HCT116 (cell line): ENCODE measurements at regions not wholly inside any gene's neighbourhood (a gene's known extent, or its start where the extent isn't known, plus 50 kb on each side); places are given as distances from the start of the nearest gene placed in this dataset.

Experiments
- ATAC-seq: fragments of 200-7000 bp; cut with Tn5 transposase; 2 replicates; pipeline ENCODE4 v1.9.1; 2020; ENCODE audit warnings: mild to moderate bottlenecking, moderate library complexity
- BruUV-seq: library from RNA; stranded (reverse); fragments of 400-500 nt; replicated peaks from 2 replicates; lab custom pipeline; 2021; lab: Mats Ljungman, UMichigan
- CTCF ChIA-PET: fragments of 300-600 bp; sonication (Branson Sonifier 250); formaldehyde crosslinking; loops from one replicate; lab custom pipeline; 2021; ENCODE audit warnings: antibody characterized with exemption; lab: Charles Lee
- POLR2A ChIA-PET: fragments of 300-600, 350-600 bp; sonication (Branson Sonifier 250); formaldehyde crosslinking; loops from one replicate; lab custom pipeline; 2021; ENCODE audit warnings: antibody characterized with exemption; lab: Charles Lee
- RAD21 ChIA-PET, 2 experiments: fragments of 300-600 bp; sonication (Branson Sonifier 250); formaldehyde crosslinking; loops; one replicate each; lab custom pipeline; 2023; ENCODE audit warnings: low total read pairs in 2 of 2; ENCODE audit not compliant: uncharacterized antibody in 2 of 2, unreplicated experiment in 2 of 2, low non-redundant PET in 1 of 2; lab: Charles Lee
- DNase-seq: peaks from one replicate; pipeline ENCODE4 v3.0.0-alpha.2; 2010; ENCODE audit warnings: low read depth, low spot score
- H2AFZ ChIP-seq: fragments of 200-600 bp; shearing (Covaris generic), sonication (generic); 2 replicates; pipeline ENCODE4 v1.6.1; 2017; ENCODE audit warnings: low read depth, mixed run types, mixed read lengths, antibody characterized with exemption, low read length; ENCODE audit not compliant: poor library complexity, severe bottlenecking
- H3K27ac ChIP-seq: 2 replicates; pipeline ENCODE4 v1.5.1; 2012; ENCODE audit warnings: low read depth, low read length
- H3K27me3 ChIP-seq: fragments of 200-600 bp; sonication (generic); 2 replicates; pipeline ENCODE4 v1.6.1; 2016; ENCODE audit warnings: mixed run types, low read length, mixed read lengths; ENCODE audit not compliant: insufficient read depth
- H3K36me3 ChIP-seq, 2 experiments: fragments of 200-500 bp in 1 of 2; fragments of 200-600 bp in 1 of 2; sonication (Bioruptor generic) in 1 of 2; sonication (generic) in 1 of 2; 2 replicates each; pipeline versions ENCODE4 v1.5.1 to v1.6.1; 2014 to 2016; ENCODE audit warnings: low read length in 2 of 2, inconsistent platforms in 1 of 2, mixed read lengths in 1 of 2, mixed run types in 1 of 2; ENCODE audit not compliant: insufficient read depth in 2 of 2, control insufficient read depth in 1 of 2
- H3K4me1 ChIP-seq, 2 experiments: fragments of 200-600 bp in 1 of 2; sonication (generic) in 1 of 2; 2 replicates each; pipeline versions ENCODE4 v1.5.1 to v1.6.1; 2012 to 2017; ENCODE audit warnings: low read length in 2 of 2, inconsistent platforms in 1 of 2, mild to moderate bottlenecking in 1 of 2, mixed read lengths in 1 of 2, mixed run types in 1 of 2, moderate library complexity in 1 of 2; ENCODE audit not compliant: insufficient read depth in 2 of 2, control insufficient read depth in 1 of 2
- H3K4me2 ChIP-seq: fragments of 200-600 bp; sonication (generic); 2 replicates; pipeline ENCODE4 v1.6.1; 2017; ENCODE audit warnings: mixed run types, low read length, mixed read lengths
- H3K4me3 ChIP-seq, 2 experiments: fragments of 200-600 bp in 1 of 2; sonication (generic) in 1 of 2; replicated peaks in 1 of 2; 2 replicates each; pipeline ENCODE4 v1.5.1; 2011 to 2016; ENCODE audit warnings: low read length in 2 of 2, control low read depth in 1 of 2, low read depth in 1 of 2, mild to moderate bottlenecking in 1 of 2, mixed read lengths in 1 of 2, mixed run types in 1 of 2
- H3K79me2 ChIP-seq: fragments of 200-600 bp; sonication (generic); 2 replicates; pipeline ENCODE4 v1.6.1; 2017; ENCODE audit warnings: mild to moderate bottlenecking, mixed run types, low read length, moderate library complexity, mixed read lengths; ENCODE audit not compliant: insufficient read depth
- H3K9ac ChIP-seq: fragments of 200-600 bp; sonication (generic); 2 replicates; pipeline ENCODE4 v1.6.1; 2016; ENCODE audit warnings: low read length, mixed read lengths
- H3K9me2 ChIP-seq: fragments of 200-600 bp; sonication (generic), shearing (Covaris generic); 2 replicates; pipeline ENCODE4 v1.6.1; 2017; ENCODE audit warnings: mixed run types, mild to moderate bottlenecking, moderate library complexity; ENCODE audit not compliant: insufficient read depth
- H3K9me3 ChIP-seq, 2 experiments: fragments of 200-500 bp in 1 of 2; fragments of 200-600 bp in 1 of 2; sonication (Bioruptor generic) in 1 of 2; sonication (generic) in 1 of 2; 2 replicates each; pipeline ENCODE4 v1.6.1; 2014 to 2017; ENCODE audit warnings: low read length in 2 of 2, mixed read lengths in 2 of 2, inconsistent platforms in 1 of 2, low read depth in 1 of 2, mild to moderate bottlenecking in 1 of 2, mixed run types in 1 of 2, moderate library complexity in 1 of 2; ENCODE audit not compliant: control insufficient read depth in 1 of 2, insufficient read depth in 1 of 2
- H4K20me1 ChIP-seq: fragments of 200-600 bp; sonication (generic), shearing (Covaris generic); 2 replicates; pipeline ENCODE4 v1.6.1; 2017; ENCODE audit warnings: mixed run types, mild to moderate bottlenecking, moderate library complexity; ENCODE audit not compliant: insufficient read depth
- CBX3 ChIP-seq: IDR thresholded peaks from 2 replicates; pipeline ENCODE4 v1.6.1; 2012; ENCODE audit warnings: low read depth
- ELF1 ChIP-seq: IDR thresholded peaks from 2 replicates; pipeline ENCODE4 v1.6.1; 2012; ENCODE audit warnings: low read depth, borderline replicate concordance
- EZH2 ChIP-seq: fragments of 200-600 bp; sonication (generic); IDR thresholded peaks from 2 replicates; pipeline ENCODE4 v1.6.1; 2017; ENCODE audit warnings: antibody characterized with exemption, mixed run types
- EZH2phosphoT487 ChIP-seq: fragments of 200-600 bp; IDR thresholded peaks from 2 replicates; pipeline ENCODE4 v1.6.1; 2018; ENCODE audit warnings: antibody characterized with exemption, borderline replicate concordance
- FOSL1 ChIP-seq: IDR thresholded peaks from 2 replicates; pipeline ENCODE4 v1.6.1; 2012; ENCODE audit warnings: low read depth
- POLR2A ChIP-seq: IDR thresholded peaks from 2 replicates; pipeline ENCODE4 v1.7.0; 2011; ENCODE audit warnings: borderline replicate concordance; ENCODE audit not compliant: insufficient read depth, insufficient read length; ENCODE audit errors: extremely low read depth
- POLR2AphosphoS5 ChIP-seq: IDR thresholded peaks from 2 replicates; pipeline ENCODE4 v1.6.1; 2011; ENCODE audit warnings: mild to moderate bottlenecking, low read depth, low read length, moderate library complexity
- SP1 ChIP-seq: IDR thresholded peaks from 2 replicates; pipeline ENCODE4 v1.6.1; 2012; ENCODE audit warnings: low read depth
- TCF7L2 ChIP-seq: IDR thresholded peaks from 2 replicates; pipeline ENCODE4 v1.7.0; 2011; ENCODE audit warnings: borderline replicate concordance, inconsistent platforms; ENCODE audit not compliant: insufficient read depth, insufficient read length; ENCODE audit errors: extremely low read depth
- YY1 ChIP-seq: IDR thresholded peaks from 2 replicates; pipeline ENCODE4 v1.6.1; 2011; ENCODE audit warnings: low read length, low read depth, moderate library complexity, mild to moderate bottlenecking; ENCODE audit not compliant: insufficient replicate concordance; ENCODE audit errors: extremely low read depth
- ZBTB33 ChIP-seq: IDR thresholded peaks from 2 replicates; pipeline ENCODE4 v1.6.1; 2011; ENCODE audit warnings: mild to moderate bottlenecking, low read length, moderate library complexity; ENCODE audit not compliant: insufficient replicate concordance; ENCODE audit errors: extremely low read depth
- ZFX ChIP-seq: fragments of 450-650 bp; IDR thresholded peaks from 2 replicates; pipeline ENCODE4 v1.6.1; 2017
- intact Hi-C: fragments of 100-400 bp; cut with micrococcal nuclease; formaldehyde crosslinking; loops from 2 replicates; pipeline ENCODE4 v1.10.0; 2022
- TF ChIP-seq, protein P1 (sequence below): IDR thresholded peaks from 2 replicates; pipeline ENCODE4 v1.6.1; 2012
- TF ChIP-seq, protein P2 (sequence below): IDR thresholded peaks from 2 replicates; pipeline ENCODE4 v1.6.1; 2012

DNA sequence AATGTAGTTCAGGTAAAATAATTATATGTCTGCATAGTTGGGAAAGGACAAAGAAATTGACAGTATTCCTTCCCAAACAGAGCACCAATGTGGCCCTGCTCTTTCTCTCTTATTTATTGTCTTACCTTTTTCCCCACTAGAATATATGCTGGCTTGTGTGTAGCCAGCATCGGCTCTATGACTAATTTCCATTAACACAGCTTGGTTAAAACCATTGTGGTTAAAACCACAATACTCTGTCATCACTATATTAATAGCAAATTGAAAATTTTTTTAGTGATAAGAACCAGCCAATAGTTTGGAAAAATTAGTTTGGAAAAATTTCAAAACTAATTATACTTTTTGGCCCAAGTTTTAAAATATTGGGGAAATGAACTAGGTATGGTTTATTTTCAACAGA, 535.1 kb downstream of the UTRN start (continued):
- TF ChIP-seq EZH2, result no peak
- TF ChIP-seq, all 23 proteins: peak for 5

DNA sequence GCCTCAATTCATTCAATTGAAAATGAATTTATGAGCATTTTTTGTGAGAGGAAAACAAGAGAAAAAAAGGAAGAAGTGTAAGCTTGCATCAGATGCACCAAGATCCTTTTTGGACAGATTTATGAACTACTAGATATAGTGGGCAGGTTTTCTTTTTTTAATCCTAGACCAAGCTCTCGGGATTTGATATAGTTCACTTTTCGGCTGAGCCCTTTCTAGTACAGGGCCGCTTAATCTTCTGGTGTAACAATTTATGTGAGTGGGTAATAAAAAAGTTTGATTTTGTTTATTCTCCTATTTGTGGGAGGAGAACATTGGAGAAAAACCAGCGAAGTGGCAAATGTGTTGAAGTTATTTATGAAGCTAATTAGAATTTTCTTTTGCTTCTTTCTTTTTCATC, 538.0 kb downstream of the UTRN start:
- Histone ChIP-seq H4K20me1 (no peaks in the 10 kb centered on the region), H3K9me3 (no peaks in the 10 kb centered on the region), H2AFZ (no peak overlapping the region), H3K4me2 (no peak overlapping the region), H3K36me3 (no peaks in the 10 kb centered on the region; a peak in 1 of 4 replicates), H3K79me2 (no peaks in the 10 kb centered on the region), H3K27me3 (no peaks in the 10 kb centered on the region), H3K27ac (no peak overlapping the region), H3K9ac (no peak overlapping the region), H3K9me2 (no peaks in the 10 kb centered on the region), H3K4me3 (no peak overlapping the region), H3K4me1 (peaks cover 4 to 50% of the 10 kb centered on the region in 2 experiments; a peak in 2 of 4 replicates)
- RAD21 ChIA-PET, result no interaction called here
- no peak for DNase-seq
- intact Hi-C loops, result no loop called here
- POLR2A ChIA-PET, result no interaction called here
- TF ChIP-seq POLR2AphosphoS5 (no peak), POLR2A (no peak), CBX3 (no peak), ZFX (no peak), FOSL1 (no peak), YY1 (no peak), SP1 (no peak), ZBTB33 (no peak), TCF7L2 (no peak), ELF1 (no peak), EZH2phosphoT487 (no peak)
- TF ChIP-seq, protein P1, sequence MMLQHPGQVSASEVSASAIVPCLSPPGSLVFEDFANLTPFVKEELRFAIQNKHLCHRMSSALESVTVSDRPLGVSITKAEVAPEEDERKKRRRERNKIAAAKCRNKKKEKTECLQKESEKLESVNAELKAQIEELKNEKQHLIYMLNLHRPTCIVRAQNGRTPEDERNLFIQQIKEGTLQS, result no peak
- TF ChIP-seq, protein P2, sequence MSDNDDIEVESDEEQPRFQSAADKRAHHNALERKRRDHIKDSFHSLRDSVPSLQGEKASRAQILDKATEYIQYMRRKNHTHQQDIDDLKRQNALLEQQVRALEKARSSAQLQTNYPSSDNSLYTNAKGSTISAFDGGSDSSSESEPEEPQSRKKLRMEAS, result no peak
- no peak for ATAC-seq
- BruUV-seq, result no TSS peak
- CTCF ChIA-PET, result no interaction called here
